ENCODE measurements at regions not wholly inside any gene's neighbourhood (a gene's known extent, or its start where the extent isn't known, plus 50 kb on each side); places are given as distances from the start of the nearest gene placed in this dataset.

GRCh38 chr20:22428051-22428450, 156.3 kb downstream of the FOXA2 start:
- H3K27ac ChIP-seq (ENCODE audit: control insufficient read depth, insufficient read depth, low read length), result no peak overlapping the region

GRCh38 chr20:22426772-22427171, 157.6 kb downstream of the FOXA2 start:
- Histone ChIP-seq H3K4me3 (ENCODE audit: control insufficient read depth in 2 of 3, extremely low read depth in 1 of 3, insufficient read depth in 2 of 3, low read depth in 1 of 3, low read length in 3 of 3) (no peak overlapping the region), H2AFZ (ENCODE audit: control insufficient read depth, low read length) (no peak overlapping the region), H3K9me3 (ENCODE audit: control insufficient read depth, low read depth, low read length) (no peaks in the 10 kb centered on the region), H3K79me2 (ENCODE audit: control insufficient read depth, insufficient read depth, low read length) (no peaks in the 10 kb centered on the region), H3K4me1 (ENCODE audit: control insufficient read depth, extremely low read depth, insufficient read depth, low read length) (no peaks in the 10 kb centered on the region), H3K9me1 (ENCODE audit: control insufficient read depth, extremely low read depth, insufficient read depth, low read length) (no peaks in the 10 kb centered on the region), H4K20me1 (ENCODE audit: control insufficient read depth, extremely low read depth, insufficient read depth, low read length) (no peaks in the 10 kb centered on the region), H3K9ac (ENCODE audit: control insufficient read depth, extremely low read depth, insufficient read depth, low read length) (no peak overlapping the region), H3K4me2 (ENCODE audit: control insufficient read depth, extremely low read depth, insufficient read depth, low read depth, low read length) (no peak overlapping the region), H3K27ac (ENCODE audit: control insufficient read depth, insufficient read depth, low read length) (no peak overlapping the region), H3K36me3 (ENCODE audit: control insufficient read depth in 2 of 2, extremely low read depth in 1 of 2, insufficient read depth in 2 of 2, low read length in 2 of 2) (no peaks in the 10 kb centered on the region), H3K27me3 (ENCODE audit: control insufficient read depth, extremely low read depth, insufficient read depth, low read length) (no peaks in the 10 kb centered on the region)
- DNase-seq (ENCODE audit: low read depth, low spot score) (no peak), FAIRE-seq (no peak)
- dilution Hi-C loops (cut with MboI; ENCODE audit: extremely low pct_ligation_motif_present, low sequenced_read_pairs), result no loop called here
- TF ChIP-seq CTCF (optimal IDR thresholded peaks at IDR 0.05 in 1 of 3, IDR thresholded peaks at IDR 0.05 in 1 of 3, conservative IDR thresholded peaks at IDR 0.05 in 1 of 3; ENCODE audit: extremely low read depth in 1 of 3, insufficient read depth in 2 of 3, low read length in 3 of 3) (no peak), EZH2 (IDR thresholded peaks at IDR 0.05; ENCODE audit: low read length) (no peak)

More at GRCh38 chr20:22428051-22428450, 156.3 kb downstream of the FOXA2 start:
- Histone ChIP-seq H3K9ac (ENCODE audit: control insufficient read depth, extremely low read depth, insufficient read depth, low read length) (no peak overlapping the region), H3K79me2 (ENCODE audit: control insufficient read depth, insufficient read depth, low read length) (no peaks in the 10 kb centered on the region), H3K4me1 (ENCODE audit: control insufficient read depth, extremely low read depth, insufficient read depth, low read length) (no peaks in the 10 kb centered on the region), H3K9me1 (ENCODE audit: control insufficient read depth, extremely low read depth, insufficient read depth, low read length) (no peaks in the 10 kb centered on the region), H3K27me3 (ENCODE audit: control insufficient read depth, extremely low read depth, insufficient read depth, low read length) (no peaks in the 10 kb centered on the region), H3K4me2 (ENCODE audit: control insufficient read depth, extremely low read depth, insufficient read depth, low read depth, low read length) (no peak overlapping the region), H3K9me3 (ENCODE audit: control insufficient read depth, low read depth, low read length) (no peaks in the 10 kb centered on the region), H3K4me3 (ENCODE audit: control insufficient read depth in 2 of 3, extremely low read depth in 1 of 3, insufficient read depth in 2 of 3, low read depth in 1 of 3, low read length in 3 of 3) (no peak overlapping the region), H2AFZ (ENCODE audit: control insufficient read depth, low read length) (no peak overlapping the region), H4K20me1 (ENCODE audit: control insufficient read depth, extremely low read depth, insufficient read depth, low read length) (no peaks in the 10 kb centered on the region), H3K36me3 (ENCODE audit: control insufficient read depth in 2 of 2, extremely low read depth in 1 of 2, insufficient read depth in 2 of 2, low read length in 2 of 2) (no peaks in the 10 kb centered on the region)
- DNase-seq (ENCODE audit: low read depth, low spot score) (no peak), FAIRE-seq (no peak)
- dilution Hi-C loops (cut with MboI; ENCODE audit: extremely low pct_ligation_motif_present, low sequenced_read_pairs), result no loop called here
- TF ChIP-seq EZH2 (IDR thresholded peaks at IDR 0.05; ENCODE audit: low read length) (no peak), CTCF (optimal IDR thresholded peaks at IDR 0.05 in 1 of 3, IDR thresholded peaks at IDR 0.05 in 1 of 3, conservative IDR thresholded peaks at IDR 0.05 in 1 of 3; ENCODE audit: extremely low read depth in 1 of 3, insufficient read depth in 2 of 3, low read length in 3 of 3) (no peak)
